ENCODE measurements at regions not wholly inside any gene's neighbourhood (a gene's known extent, or its start where the extent isn't known, plus 50 kb on each side); places are given as distances from the start of the nearest gene placed in this dataset.

DNA sequence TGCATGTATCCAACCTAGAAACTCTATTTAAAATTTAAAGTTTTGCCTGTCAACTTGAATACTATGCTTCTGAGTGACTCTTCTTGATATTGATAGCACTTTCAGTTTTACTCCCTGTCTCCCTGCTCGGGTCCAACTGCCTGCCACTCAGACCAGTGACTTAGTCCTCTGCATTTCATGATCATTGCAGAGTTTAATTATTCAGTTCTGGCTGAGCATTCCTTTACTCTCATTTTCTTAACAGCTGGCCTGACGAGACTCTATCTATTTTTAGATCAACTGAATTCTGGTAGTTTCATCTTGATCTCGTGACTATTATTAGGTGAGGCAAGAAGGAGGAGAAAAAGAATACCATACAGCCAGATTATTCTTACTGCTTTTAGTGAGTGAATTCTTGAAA, 617.4 kb downstream of the SI start:
- intact Hi-C loops (cut with micrococcal nuclease; ENCODE audit: unreplicated experiment): no loop called here
- no peaks in the 10 kb centered on the region for H3K9me3 Mint-ChIP-seq (ENCODE audit: low read depth, unreplicated experiment)
- no peaks in the 10 kb centered on the region for H3K27me3 Mint-ChIP-seq (ENCODE audit: unreplicated experiment)
- H3K36me3 Mint-ChIP-seq (ENCODE audit: insufficient read depth, unreplicated experiment): no peaks in the 10 kb centered on the region
- TF ChIP-seq, protein P1, sequence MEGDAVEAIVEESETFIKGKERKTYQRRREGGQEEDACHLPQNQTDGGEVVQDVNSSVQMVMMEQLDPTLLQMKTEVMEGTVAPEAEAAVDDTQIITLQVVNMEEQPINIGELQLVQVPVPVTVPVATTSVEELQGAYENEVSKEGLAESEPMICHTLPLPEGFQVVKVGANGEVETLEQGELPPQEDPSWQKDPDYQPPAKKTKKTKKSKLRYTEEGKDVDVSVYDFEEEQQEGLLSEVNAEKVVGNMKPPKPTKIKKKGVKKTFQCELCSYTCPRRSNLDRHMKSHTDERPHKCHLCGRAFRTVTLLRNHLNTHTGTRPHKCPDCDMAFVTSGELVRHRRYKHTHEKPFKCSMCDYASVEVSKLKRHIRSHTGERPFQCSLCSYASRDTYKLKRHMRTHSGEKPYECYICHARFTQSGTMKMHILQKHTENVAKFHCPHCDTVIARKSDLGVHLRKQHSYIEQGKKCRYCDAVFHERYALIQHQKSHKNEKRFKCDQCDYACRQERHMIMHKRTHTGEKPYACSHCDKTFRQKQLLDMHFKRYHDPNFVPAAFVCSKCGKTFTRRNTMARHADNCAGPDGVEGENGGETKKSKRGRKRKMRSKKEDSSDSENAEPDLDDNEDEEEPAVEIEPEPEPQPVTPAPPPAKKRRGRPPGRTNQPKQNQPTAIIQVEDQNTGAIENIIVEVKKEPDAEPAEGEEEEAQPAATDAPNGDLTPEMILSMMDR (IDR thresholded peaks at IDR 0.05; ENCODE audit: unreplicated experiment): no peak
- no TSS peak for BruUV-seq (replicated peaks)
- CTCF ChIA-PET: no interaction called here
- peak overlapping the region; percentile 64 for H3K27ac Mint-ChIP-seq (ENCODE audit: unreplicated experiment)
- no peak for DNase-seq
- H3K4me3 Mint-ChIP-seq (ENCODE audit: low read depth, unreplicated experiment): peak overlapping the region; percentile 27
- H3K4me1 Mint-ChIP-seq (ENCODE audit: low read depth, unreplicated experiment): peaks cover 10% of the 10 kb centered on the region

DNA sequence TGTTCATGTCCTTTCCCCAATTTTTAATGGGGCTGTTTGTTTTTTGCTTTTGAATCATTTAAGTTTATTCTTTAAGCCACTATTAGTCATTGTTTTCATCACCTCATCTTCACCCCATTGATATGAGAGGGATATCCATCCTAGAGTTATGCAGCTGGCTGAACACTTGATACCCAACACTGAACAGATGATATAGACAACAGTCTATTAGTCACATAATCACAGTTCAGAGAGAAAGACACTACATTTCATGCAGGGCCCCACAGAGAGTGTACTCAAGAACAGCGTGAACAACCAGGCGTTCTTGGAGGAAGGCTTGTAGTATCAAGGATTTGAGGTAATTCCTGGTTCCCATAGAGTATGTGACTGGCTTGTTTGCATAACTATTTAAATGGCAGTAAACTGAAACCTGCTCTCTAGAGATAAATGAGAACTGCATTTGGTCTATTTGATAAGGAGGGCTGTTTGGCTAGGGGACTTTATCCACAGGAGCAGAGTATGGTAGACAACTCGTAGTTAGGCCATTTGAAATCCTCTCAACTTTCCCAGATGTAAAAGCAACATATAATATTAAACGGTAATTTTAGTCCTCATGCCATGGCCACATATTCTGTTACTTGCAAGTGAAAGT, 618.7 kb downstream of the SI start:
- intact Hi-C loops (cut with micrococcal nuclease; ENCODE audit: unreplicated experiment): no loop called here
- Mint-ChIP-seq H3K4me1 (ENCODE audit: low read depth, unreplicated experiment) (peaks cover 10% of the 10 kb centered on the region), H3K27me3 (ENCODE audit: unreplicated experiment) (no peaks in the 10 kb centered on the region), H3K4me3 (ENCODE audit: low read depth, unreplicated experiment) (no peak overlapping the region), H3K36me3 (ENCODE audit: insufficient read depth, unreplicated experiment) (no peaks in the 10 kb centered on the region), H3K27ac (ENCODE audit: unreplicated experiment) (no peak overlapping the region), H3K9me3 (ENCODE audit: low read depth, unreplicated experiment) (no peaks in the 10 kb centered on the region)
- TF ChIP-seq, protein P1 (IDR thresholded peaks at IDR 0.05; ENCODE audit: unreplicated experiment): no peak
- no peak for DNase-seq
- no TSS peak for BruUV-seq (replicated peaks)
- CTCF ChIA-PET: no interaction called here

DNA sequence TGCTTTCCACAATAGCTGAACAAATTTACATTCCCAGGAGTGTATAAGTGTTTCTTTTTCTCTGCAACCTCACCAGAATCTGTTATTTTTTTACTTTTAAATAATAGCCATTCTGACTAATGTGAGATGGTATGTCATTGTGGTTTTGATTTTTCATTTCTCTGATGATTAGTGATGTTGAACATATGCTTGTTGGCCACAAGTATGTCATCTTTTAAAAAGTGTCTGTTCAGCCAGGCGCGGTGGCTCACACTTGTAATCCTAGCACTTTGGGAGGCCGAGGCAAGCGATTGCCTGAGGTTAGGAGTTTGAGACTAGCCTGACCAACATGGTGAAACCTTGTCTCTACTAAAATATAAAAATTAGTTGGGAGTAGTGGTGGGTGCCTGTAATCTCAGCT, 619.3 kb downstream of the SI start:
- TF ChIP-seq, protein P1 (IDR thresholded peaks at IDR 0.05; ENCODE audit: unreplicated experiment): no peak
- CTCF ChIA-PET: no interaction called here
- H3K27ac Mint-ChIP-seq (ENCODE audit: unreplicated experiment): no peak overlapping the region
- peaks cover 10% of the 10 kb centered on the region for H3K4me1 Mint-ChIP-seq (ENCODE audit: low read depth, unreplicated experiment)
- no peak for DNase-seq
- H3K27me3 Mint-ChIP-seq (ENCODE audit: unreplicated experiment): no peaks in the 10 kb centered on the region
- no peaks in the 10 kb centered on the region for H3K36me3 Mint-ChIP-seq (ENCODE audit: insufficient read depth, unreplicated experiment)
- no TSS peak for BruUV-seq (replicated peaks)
- intact Hi-C loops (cut with micrococcal nuclease; ENCODE audit: unreplicated experiment): no loop called here
- H3K4me3 Mint-ChIP-seq (ENCODE audit: low read depth, unreplicated experiment): no peak overlapping the region
- H3K9me3 Mint-ChIP-seq (ENCODE audit: low read depth, unreplicated experiment): no peaks in the 10 kb centered on the region

DNA sequence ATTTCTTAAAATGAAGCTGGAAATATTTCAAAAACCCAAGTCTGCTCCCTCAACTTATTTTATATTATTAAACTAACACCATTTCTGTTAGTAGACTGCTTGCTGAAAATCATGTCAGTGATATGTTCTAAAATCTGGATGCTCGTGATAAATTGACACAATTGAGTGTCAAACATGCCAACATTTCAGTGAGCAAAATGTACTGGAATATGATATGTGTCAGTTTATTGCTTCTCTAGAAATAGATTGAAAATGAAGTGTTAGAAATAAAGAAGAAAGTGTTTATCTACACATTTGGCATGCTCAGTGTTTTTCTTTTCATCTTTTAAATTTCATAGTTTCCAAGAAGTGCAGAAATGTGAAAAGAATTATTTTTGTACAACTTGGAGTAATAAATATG, 624.6 kb downstream of the SI start:
- no peaks in the 10 kb centered on the region for H3K36me3 Mint-ChIP-seq (ENCODE audit: insufficient read depth, unreplicated experiment)
- CTCF ChIA-PET: interaction anchor here (0.7 kb wide), 1 partner anchor 1881 kb away, joined by 5 read pairs; no protein-coding TSS in a partner anchor
- TF ChIP-seq, protein P1 (IDR thresholded peaks at IDR 0.05; ENCODE audit: unreplicated experiment): no peak
- DNase-seq: no peak
- H3K9me3 Mint-ChIP-seq (ENCODE audit: low read depth, unreplicated experiment): no peaks in the 10 kb centered on the region
- H3K4me1 Mint-ChIP-seq (ENCODE audit: low read depth, unreplicated experiment): peaks cover 25% of the 10 kb centered on the region
- BruUV-seq (replicated peaks): no TSS peak
- intact Hi-C loops (cut with micrococcal nuclease; ENCODE audit: unreplicated experiment): loop anchor here (5.0 kb wide), 1 partner anchor 734 kb away; no protein-coding TSS in a partner anchor
- no peak overlapping the region for H3K4me3 Mint-ChIP-seq (ENCODE audit: low read depth, unreplicated experiment)
- no peak overlapping the region for H3K27ac Mint-ChIP-seq (ENCODE audit: unreplicated experiment)
- H3K27me3 Mint-ChIP-seq (ENCODE audit: unreplicated experiment): no peaks in the 10 kb centered on the region

All from Calu3 (cell line).